ENCODE measurements at regions not wholly inside any gene's neighbourhood (a gene's known extent, or its start where the extent isn't known, plus 50 kb on each side); places are given as distances from the start of the nearest gene placed in this dataset.

DNA sequence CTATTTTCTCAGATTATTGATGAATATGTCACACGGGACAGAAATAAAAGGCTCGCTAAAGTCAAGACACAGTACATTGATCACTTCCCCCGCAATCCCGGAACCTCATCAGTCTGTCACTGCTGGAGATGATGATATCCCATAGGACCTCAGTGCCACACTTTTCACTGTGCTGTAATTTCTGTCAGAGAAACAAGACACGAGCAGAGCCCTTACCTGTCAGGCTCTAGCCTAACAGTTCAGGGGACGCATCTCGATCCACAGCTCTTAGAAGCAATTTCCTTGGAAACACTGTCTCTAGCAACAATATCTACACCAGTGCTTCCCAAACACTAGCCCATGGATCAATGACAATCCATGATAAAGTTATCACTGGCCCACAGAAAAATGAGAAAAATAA lies 140.0 kb downstream of the GRIN2B start:
- no peak for TF ChIP-seq CTCF (IDR thresholded peaks at IDR 0.05; ENCODE audit: insufficient read depth, low read length, severe bottlenecking)
- Histone ChIP-seq H3K27me3 (ENCODE audit: control insufficient read depth, insufficient read depth, low read length) (no peaks in the 10 kb centered on the region), H3K36me3 (ENCODE audit: control insufficient read depth, insufficient read depth, low read length) (no peaks in the 10 kb centered on the region), H3K4me3 (ENCODE audit: low read depth, low read length) (no peak overlapping the region)
- DNase-seq (ENCODE audit: low read depth), result no peak
- no peak for FAIRE-seq

GRCh38 chr12:13839365-13840336 lies 141.8 kb downstream of the GRIN2B start:
- no peak overlapping the region for H3K4me3 ChIP-seq (ENCODE audit: low read depth, low read length)
- DNase-seq (ENCODE audit: low read depth), result peak; percentile 3
- no peak for TF ChIP-seq CTCF (IDR thresholded peaks at IDR 0.05; ENCODE audit: insufficient read depth, low read length, severe bottlenecking)
- no peaks in the 10 kb centered on the region for H3K36me3 ChIP-seq (ENCODE audit: control insufficient read depth, insufficient read depth, low read length)
- H3K27me3 ChIP-seq (ENCODE audit: control insufficient read depth, insufficient read depth, low read length), result no peaks in the 10 kb centered on the region
- FAIRE-seq, result no peak

- no peak for TF ChIP-seq CTCF (IDR thresholded peaks at IDR 0.05; ENCODE audit: insufficient read depth, low read length, severe bottlenecking)
- FAIRE-seq (no peak), DNase-seq (ENCODE audit: low read depth) (no peak)
- Histone ChIP-seq H3K36me3 (ENCODE audit: control insufficient read depth, insufficient read depth, low read length) (no peaks in the 10 kb centered on the region), H3K27me3 (ENCODE audit: control insufficient read depth, insufficient read depth, low read length) (no peaks in the 10 kb centered on the region), H3K4me3 (ENCODE audit: low read depth, low read length) (no peak overlapping the region)
Measured at GRCh38 chr12:13836099-13836498, 145.3 kb downstream of the GRIN2B start.

DNA sequence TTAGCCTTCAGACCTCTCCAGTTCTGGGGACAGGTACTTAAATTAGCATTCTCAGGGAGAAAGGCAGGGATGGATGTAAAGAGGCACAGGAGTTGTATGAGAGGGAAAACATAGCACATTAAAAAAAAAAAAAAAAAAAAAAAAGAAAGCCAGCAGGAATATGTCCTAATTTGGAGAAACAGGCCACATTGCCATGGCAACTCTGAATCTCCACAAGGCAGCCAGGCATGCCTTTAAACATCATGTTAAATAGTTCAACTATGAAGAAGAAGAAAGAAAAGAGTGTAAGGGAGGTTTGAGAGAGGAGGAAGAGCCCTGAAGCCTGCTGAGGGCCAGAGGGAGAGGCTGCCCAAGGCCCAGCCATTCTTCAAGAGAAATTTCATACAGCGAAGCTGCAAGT lies 145.8 kb downstream of the GRIN2B start:
- Histone ChIP-seq H3K4me3 (ENCODE audit: low read depth, low read length) (no peak overlapping the region), H3K27me3 (ENCODE audit: control insufficient read depth, insufficient read depth, low read length) (no peaks in the 10 kb centered on the region), H3K36me3 (ENCODE audit: control insufficient read depth, insufficient read depth, low read length) (no peaks in the 10 kb centered on the region)
- TF ChIP-seq CTCF (IDR thresholded peaks at IDR 0.05; ENCODE audit: insufficient read depth, low read length, severe bottlenecking), result no peak
- FAIRE-seq (no peak), DNase-seq (ENCODE audit: low read depth) (no peak)

DNA sequence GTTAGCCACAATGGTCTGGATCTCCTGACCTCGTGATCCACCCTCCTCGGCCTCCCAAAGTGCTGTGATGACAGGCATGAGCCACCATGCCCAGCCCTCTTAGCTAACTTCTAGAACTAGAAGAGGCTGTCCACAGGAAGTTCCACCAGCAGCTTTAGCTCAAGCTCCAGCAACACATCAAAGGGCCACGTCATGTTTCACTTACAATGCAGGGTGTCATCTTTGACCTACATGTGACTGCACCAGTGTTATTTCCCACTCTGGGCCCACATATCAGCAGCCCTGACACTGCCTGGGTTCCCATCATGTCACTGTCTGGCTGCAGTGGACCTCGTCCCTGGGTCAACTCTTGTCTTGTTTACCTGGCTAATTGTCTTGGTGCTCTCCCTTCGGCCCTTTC lies 147.2 kb downstream of the GRIN2B start:
- no peak for TF ChIP-seq CTCF (IDR thresholded peaks at IDR 0.05; ENCODE audit: insufficient read depth, low read length, severe bottlenecking)
- Histone ChIP-seq H3K27me3 (ENCODE audit: control insufficient read depth, insufficient read depth, low read length) (no peaks in the 10 kb centered on the region), H3K36me3 (ENCODE audit: control insufficient read depth, insufficient read depth, low read length) (no peaks in the 10 kb centered on the region), H3K4me3 (ENCODE audit: low read depth, low read length) (no peak overlapping the region)
- DNase-seq (ENCODE audit: low read depth) (no peak), FAIRE-seq (no peak)

Measured in bronchial epithelial cell (primary cell).